ENCODE measurements at regions not wholly inside any gene's neighbourhood (a gene's known extent, or its start where the extent isn't known, plus 50 kb on each side); places are given as distances from the start of the nearest gene placed in this dataset.

- DNase-seq: no peak
- intact Hi-C loops (cut with micrococcal nuclease): no loop called here
- Mint-ChIP-seq H3K27me3 (no peaks in the 10 kb centered on the region), H3K27ac (no peak overlapping the region), H3K4me3 (no peak overlapping the region), H3K36me3 (no peaks in the 10 kb centered on the region), H3K4me1 (ENCODE audit: low read depth) (no peaks in the 10 kb centered on the region), H3K9me3 (peaks cover 12% of the 10 kb centered on the region)
- ChIA-PET CTCF (no interaction called here), POLR2A (no interaction called here)
Measured at GRCh38 chr4:135050086-135050717, 848.6 kb upstream of the PABPC4L start.

GRCh38 chr4:135032670-135033069 is 831.1 kb upstream of the PABPC4L start:
- no peaks in the 10 kb centered on the region for H3K4me1 Mint-ChIP-seq (ENCODE audit: low read depth)
- H3K27ac Mint-ChIP-seq: no peak overlapping the region
- H3K36me3 Mint-ChIP-seq: no peaks in the 10 kb centered on the region
- ChIA-PET CTCF (no interaction called here), POLR2A (no interaction called here)
- DNase-seq: no peak
- intact Hi-C loops (cut with micrococcal nuclease): no loop called here
- H3K27me3 Mint-ChIP-seq: no peaks in the 10 kb centered on the region
- H3K9me3 Mint-ChIP-seq: peaks cover 4% of the 10 kb centered on the region
- H3K4me3 Mint-ChIP-seq: no peak overlapping the region

GRCh38 chr4:135015771-135016170 is 814.2 kb upstream of the PABPC4L start:
- Mint-ChIP-seq H3K4me3 (no peak overlapping the region), H3K27me3 (no peaks in the 10 kb centered on the region), H3K27ac (no peak overlapping the region), H3K9me3 (peaks cover 11% of the 10 kb centered on the region), H3K4me1 (ENCODE audit: low read depth) (no peaks in the 10 kb centered on the region), H3K36me3 (no peaks in the 10 kb centered on the region)
- POLR2A ChIA-PET: no interaction called here
- intact Hi-C loops (cut with micrococcal nuclease): no loop called here
- no peak for DNase-seq
- CTCF ChIA-PET: no interaction called here

- Mint-ChIP-seq H3K4me3 (no peak overlapping the region), H3K27ac (no peak overlapping the region), H3K9me3 (peaks cover 4% of the 10 kb centered on the region), H3K36me3 (no peaks in the 10 kb centered on the region), H3K4me1 (ENCODE audit: low read depth) (no peaks in the 10 kb centered on the region), H3K27me3 (no peaks in the 10 kb centered on the region)
- ChIA-PET CTCF (interaction anchor here (0.7 kb wide), 1 partner anchor 574 kb away, joined by 3 read pairs; no protein-coding TSS in a partner anchor), POLR2A (no interaction called here)
- DNase-seq: no peak
- intact Hi-C loops (cut with micrococcal nuclease): no loop called here
Measured at GRCh38 chr4:135007400-135007799, 805.8 kb upstream of the PABPC4L start.

GRCh38 chr4:134999169-134999568 is 797.6 kb upstream of the PABPC4L start:
- no peak for DNase-seq
- H3K27ac Mint-ChIP-seq: no peak overlapping the region
- H3K9me3 Mint-ChIP-seq: no peaks in the 10 kb centered on the region
- H3K27me3 Mint-ChIP-seq: no peaks in the 10 kb centered on the region
- H3K4me3 Mint-ChIP-seq: no peak overlapping the region
- H3K36me3 Mint-ChIP-seq: no peaks in the 10 kb centered on the region
- intact Hi-C loops (cut with micrococcal nuclease): no loop called here
- ChIA-PET POLR2A (no interaction called here), CTCF (no interaction called here)
- no peaks in the 10 kb centered on the region for H3K4me1 Mint-ChIP-seq (ENCODE audit: low read depth)

GRCh38 chr4:134961963-134962362 is 760.4 kb upstream of the PABPC4L start:
- CTCF ChIA-PET: no interaction called here
- H3K27me3 Mint-ChIP-seq: no peaks in the 10 kb centered on the region
- intact Hi-C loops (cut with micrococcal nuclease): no loop called here
- H3K4me1 Mint-ChIP-seq (ENCODE audit: low read depth): no peaks in the 10 kb centered on the region
- H3K9me3 Mint-ChIP-seq: peaks cover 6% of the 10 kb centered on the region
- no peak overlapping the region for H3K4me3 Mint-ChIP-seq
- H3K36me3 Mint-ChIP-seq: no peaks in the 10 kb centered on the region
- POLR2A ChIA-PET: no interaction called here
- DNase-seq: no peak
- no peak overlapping the region for H3K27ac Mint-ChIP-seq

- H3K27ac Mint-ChIP-seq: no peak overlapping the region
- POLR2A ChIA-PET: no interaction called here
- H3K4me1 Mint-ChIP-seq (ENCODE audit: low read depth): no peaks in the 10 kb centered on the region
- DNase-seq: no peak
- H3K4me3 Mint-ChIP-seq: no peak overlapping the region
- H3K9me3 Mint-ChIP-seq: peaks cover 10% of the 10 kb centered on the region
- no peaks in the 10 kb centered on the region for H3K36me3 Mint-ChIP-seq
- CTCF ChIA-PET: no interaction called here
- H3K27me3 Mint-ChIP-seq: no peaks in the 10 kb centered on the region
- intact Hi-C loops (cut with micrococcal nuclease): no loop called here
Measured at GRCh38 chr4:134958862-134959261, 757.3 kb upstream of the PABPC4L start.

GRCh38 chr4:134955059-134955458 is 753.5 kb upstream of the PABPC4L start:
- H3K27me3 Mint-ChIP-seq: no peaks in the 10 kb centered on the region
- ChIA-PET POLR2A (no interaction called here), CTCF (no interaction called here)
- no peak overlapping the region for H3K27ac Mint-ChIP-seq
- intact Hi-C loops (cut with micrococcal nuclease): no loop called here
- peaks cover 12% of the 10 kb centered on the region for H3K9me3 Mint-ChIP-seq
- H3K36me3 Mint-ChIP-seq: no peaks in the 10 kb centered on the region
- no peak for DNase-seq
- H3K4me3 Mint-ChIP-seq: no peak overlapping the region
- no peaks in the 10 kb centered on the region for H3K4me1 Mint-ChIP-seq (ENCODE audit: low read depth)

- Mint-ChIP-seq H3K36me3 (no peaks in the 10 kb centered on the region), H3K4me3 (no peak overlapping the region), H3K27ac (no peak overlapping the region), H3K4me1 (ENCODE audit: low read depth) (no peaks in the 10 kb centered on the region), H3K27me3 (no peaks in the 10 kb centered on the region), H3K9me3 (peaks cover 12% of the 10 kb centered on the region)
- intact Hi-C loops (cut with micrococcal nuclease): no loop called here
- POLR2A ChIA-PET: no interaction called here
- CTCF ChIA-PET: no interaction called here
- DNase-seq: no peak
Measured at GRCh38 chr4:134952775-134953174, 751.2 kb upstream of the PABPC4L start.

GRCh38 chr4:134952305-134952704 is 750.7 kb upstream of the PABPC4L start:
- intact Hi-C loops (cut with micrococcal nuclease): no loop called here
- Mint-ChIP-seq H3K9me3 (peaks cover 12% of the 10 kb centered on the region), H3K4me1 (ENCODE audit: low read depth) (no peaks in the 10 kb centered on the region), H3K27ac (no peak overlapping the region), H3K4me3 (no peak overlapping the region), H3K36me3 (no peaks in the 10 kb centered on the region), H3K27me3 (no peaks in the 10 kb centered on the region)
- ChIA-PET CTCF (no interaction called here), POLR2A (no interaction called here)
- DNase-seq: no peak

- intact Hi-C loops (cut with micrococcal nuclease): no loop called here
- no peak overlapping the region for H3K4me3 Mint-ChIP-seq
- peaks cover 7% of the 10 kb centered on the region for H3K9me3 Mint-ChIP-seq
- no peaks in the 10 kb centered on the region for H3K27me3 Mint-ChIP-seq
- no peaks in the 10 kb centered on the region for H3K4me1 Mint-ChIP-seq (ENCODE audit: low read depth)
- no peak overlapping the region for H3K27ac Mint-ChIP-seq
- POLR2A ChIA-PET: no interaction called here
- DNase-seq: no peak
- CTCF ChIA-PET: no interaction called here
- no peaks in the 10 kb centered on the region for H3K36me3 Mint-ChIP-seq
Measured at GRCh38 chr4:134948110-134948642, 746.6 kb upstream of the PABPC4L start.

GRCh38 chr4:134944115-134944514 is 742.5 kb upstream of the PABPC4L start:
- H3K4me1 Mint-ChIP-seq (ENCODE audit: low read depth): no peaks in the 10 kb centered on the region
- H3K36me3 Mint-ChIP-seq: no peaks in the 10 kb centered on the region
- no peak overlapping the region for H3K27ac Mint-ChIP-seq
- ChIA-PET POLR2A (no interaction called here), CTCF (no interaction called here)
- no peak for DNase-seq
- no peaks in the 10 kb centered on the region for H3K27me3 Mint-ChIP-seq
- peaks cover 10% of the 10 kb centered on the region for H3K9me3 Mint-ChIP-seq
- no peak overlapping the region for H3K4me3 Mint-ChIP-seq
- intact Hi-C loops (cut with micrococcal nuclease): no loop called here

GRCh38 chr4:134936014-134936413 is 734.4 kb upstream of the PABPC4L start:
- intact Hi-C loops (cut with micrococcal nuclease): no loop called here
- Mint-ChIP-seq H3K27me3 (no peaks in the 10 kb centered on the region), H3K4me3 (no peak overlapping the region), H3K27ac (no peak overlapping the region), H3K9me3 (peaks cover 5% of the 10 kb centered on the region), H3K36me3 (no peaks in the 10 kb centered on the region), H3K4me1 (ENCODE audit: low read depth) (no peaks in the 10 kb centered on the region)
- DNase-seq: no peak
- CTCF ChIA-PET: no interaction called here
- POLR2A ChIA-PET: no interaction called here
